ENCODE measurements at regions not wholly inside any gene's neighbourhood (a gene's known extent, or its start where the extent isn't known, plus 50 kb on each side); places are given as distances from the start of the nearest gene placed in this dataset.
"Not testable (repeated sequence)": the region's sequence is repeated elsewhere in the genome, so short reads cannot be mapped to it uniquely, and the experiment has no call there.

- Mint-ChIP-seq H3K27me3 (ENCODE audit: insufficient read depth, unreplicated experiment) (no peaks in the 10 kb centered on the region), H3K4me3 (ENCODE audit: unreplicated experiment) (no peak overlapping the region), H3K27ac (ENCODE audit: low read depth, unreplicated experiment) (no peak overlapping the region), H3K36me3 (ENCODE audit: insufficient read depth, unreplicated experiment) (no peaks in the 10 kb centered on the region), H3K4me1 (ENCODE audit: insufficient read depth, unreplicated experiment) (peaks cover 26% of the 10 kb centered on the region), H3K9me3 (ENCODE audit: unreplicated experiment) (peaks cover 14% of the 10 kb centered on the region)
- CTCF ChIA-PET: interaction anchor here (0.6 kb wide), 1 partner anchor 794 kb away, joined by 3 read pairs; no protein-coding TSS in a partner anchor
- DNase-seq (ENCODE audit: unreplicated experiment): no peak
- POLR2A ChIA-PET: interaction anchor here (0.6 to 1.3 kb wide), 3 partner anchors 9 to 300 kb away, joined by 3 to 4 read pairs (median 3); no protein-coding TSS in a partner anchor
- BruUV-seq (replicated peaks): no TSS peak
- TF ChIP-seq CTCF (IDR thresholded peaks at IDR 0.05; ENCODE audit: unreplicated experiment): no peak
- intact Hi-C loops (cut with micrococcal nuclease): no loop called here
Measured at GRCh38 chr9:108033976-108034964, 544.7 kb upstream of the KLF4 start.

- H3K27ac Mint-ChIP-seq (ENCODE audit: low read depth, unreplicated experiment); H3K36me3 Mint-ChIP-seq (ENCODE audit: insufficient read depth, unreplicated experiment); BruUV-seq (replicated peaks); H3K4me1 Mint-ChIP-seq (ENCODE audit: insufficient read depth, unreplicated experiment); H3K27me3 Mint-ChIP-seq (ENCODE audit: insufficient read depth, unreplicated experiment); H3K4me3 Mint-ChIP-seq (ENCODE audit: unreplicated experiment); CTCF ChIA-PET; DNase-seq (ENCODE audit: unreplicated experiment); POLR2A ChIA-PET; intact Hi-C loops (cut with micrococcal nuclease); H3K9me3 Mint-ChIP-seq (ENCODE audit: unreplicated experiment): not testable (repeated sequence)
Measured at GRCh38 chr9:108032079-108032478, 542.5 kb upstream of the KLF4 start.

GRCh38 chr9:108031221-108031620, 541.7 kb upstream of the KLF4 start:
- CTCF ChIA-PET; H3K27ac Mint-ChIP-seq (ENCODE audit: low read depth, unreplicated experiment); H3K4me1 Mint-ChIP-seq (ENCODE audit: insufficient read depth, unreplicated experiment); H3K36me3 Mint-ChIP-seq (ENCODE audit: insufficient read depth, unreplicated experiment); DNase-seq (ENCODE audit: unreplicated experiment); H3K9me3 Mint-ChIP-seq (ENCODE audit: unreplicated experiment); BruUV-seq (replicated peaks); intact Hi-C loops (cut with micrococcal nuclease); H3K27me3 Mint-ChIP-seq (ENCODE audit: insufficient read depth, unreplicated experiment); H3K4me3 Mint-ChIP-seq (ENCODE audit: unreplicated experiment); POLR2A ChIA-PET: not testable (repeated sequence)

- H3K4me1 Mint-ChIP-seq (ENCODE audit: insufficient read depth, unreplicated experiment); H3K9me3 Mint-ChIP-seq (ENCODE audit: unreplicated experiment); CTCF ChIA-PET; H3K27me3 Mint-ChIP-seq (ENCODE audit: insufficient read depth, unreplicated experiment); H3K27ac Mint-ChIP-seq (ENCODE audit: low read depth, unreplicated experiment); DNase-seq (ENCODE audit: unreplicated experiment); intact Hi-C loops (cut with micrococcal nuclease); POLR2A ChIA-PET; H3K36me3 Mint-ChIP-seq (ENCODE audit: insufficient read depth, unreplicated experiment); H3K4me3 Mint-ChIP-seq (ENCODE audit: unreplicated experiment); BruUV-seq (replicated peaks): not testable (repeated sequence)
Measured at GRCh38 chr9:108026718-108027117, 537.1 kb upstream of the KLF4 start.

GRCh38 chr9:108024604-108025003, 535.0 kb upstream of the KLF4 start:
- no peaks in the 10 kb centered on the region for H3K4me1 Mint-ChIP-seq (ENCODE audit: insufficient read depth, unreplicated experiment)
- ChIA-PET POLR2A (interaction anchor here (0.8 kb wide), 1 partner anchor 9 kb away, joined by 3 read pairs; no protein-coding TSS in a partner anchor), CTCF (no interaction called here)
- H3K9me3 Mint-ChIP-seq (ENCODE audit: unreplicated experiment): no peaks in the 10 kb centered on the region
- BruUV-seq (replicated peaks): no TSS peak
- H3K4me3 Mint-ChIP-seq (ENCODE audit: unreplicated experiment): no peak overlapping the region
- intact Hi-C loops (cut with micrococcal nuclease): no loop called here
- H3K27ac Mint-ChIP-seq (ENCODE audit: low read depth, unreplicated experiment): no peak overlapping the region
- no peak for TF ChIP-seq CTCF (IDR thresholded peaks at IDR 0.05; ENCODE audit: unreplicated experiment)
- no peaks in the 10 kb centered on the region for H3K36me3 Mint-ChIP-seq (ENCODE audit: insufficient read depth, unreplicated experiment)
- DNase-seq (ENCODE audit: unreplicated experiment): no peak
- no peaks in the 10 kb centered on the region for H3K27me3 Mint-ChIP-seq (ENCODE audit: insufficient read depth, unreplicated experiment)
